ENCODE measurements at regions not wholly inside any gene's neighbourhood (a gene's known extent, or its start where the extent isn't known, plus 50 kb on each side); places are given as distances from the start of the nearest gene placed in this dataset.

- no peaks in the 10 kb centered on the region for H3K4me1 ChIP-seq (replicated peaks in 1 of 2; ENCODE audit: control insufficient read depth in 2 of 2, insufficient read depth in 2 of 2, low read length in 2 of 2)
- no peaks in the 10 kb centered on the region for H4K20me1 ChIP-seq (replicated peaks; ENCODE audit: control insufficient read depth, insufficient read depth, low read length)
- H3K27me3 ChIP-seq (ENCODE audit: control insufficient read depth in 2 of 2, insufficient read depth in 2 of 2, low read length in 2 of 2), result no peaks in the 10 kb centered on the region
- CTCF ChIA-PET (ENCODE audit: low intra/inter-chr PET ratio), result no interaction called here
- no peak overlapping the region for H3K4me2 ChIP-seq (ENCODE audit: insufficient read depth, low read length)
- intact Hi-C loops (cut with micrococcal nuclease) (no loop called here), in situ Hi-C loops (cut with MboI) (no loop called here)
- POLR2A ChIA-PET, result no interaction called here
- no peaks in the 10 kb centered on the region for H3K79me2 ChIP-seq (ENCODE audit: control insufficient read depth, insufficient read depth, low read length)
- no peak for ATAC-seq
- 6% methylated on average over 2 of the region's 2 CpGs for WGBS (ENCODE audit: insufficient coverage, low coverage, missing lambda C conversion rate)
- no peak for DNase-seq (ENCODE audit: extremely low read depth in 1 of 4, low spot score in 3 of 4)
- no peak for FAIRE-seq
- H3K9ac ChIP-seq (ENCODE audit: insufficient read depth in 1 of 2, low read depth in 2 of 2, low read length in 2 of 2), result no peak overlapping the region
- no peak overlapping the region for H2AFZ ChIP-seq (ENCODE audit: low read depth, low read length)
- no peaks in the 10 kb centered on the region for H3K36me3 ChIP-seq (ENCODE audit: control insufficient read depth, insufficient read depth, low read length)
- no peaks in the 10 kb centered on the region for H3K9me3 ChIP-seq (replicated peaks; ENCODE audit: control insufficient read depth, insufficient read depth, low read depth, low read length)
- H3K9me1 ChIP-seq (ENCODE audit: control insufficient read depth, insufficient read depth, low read length), result no peaks in the 10 kb centered on the region
- no peak overlapping the region for H3K4me3 ChIP-seq
- BruUV-seq (replicated peaks), result no TSS peak
- H3K27ac ChIP-seq (ENCODE audit: extremely low read depth, low read depth, low read length), result no peak overlapping the region
- TF ChIP-seq FOXP1 (CRISPR knock-in tag; IDR thresholded peaks at IDR 0.05) (no peak), NR2C2 (CRISPR knock-in tag; IDR thresholded peaks at IDR 0.05) (no peak), NR2C2 (tag; IDR thresholded peaks at IDR 0.05) (no peak), ZBTB17 (CRISPR knock-in tag; IDR thresholded peaks at IDR 0.05) (no peak), PHB (CRISPR knock-in tag; IDR thresholded peaks at IDR 0.05) (no peak), DLX4 (CRISPR knock-in tag; IDR thresholded peaks at IDR 0.05) (no peak), ZNF407 (IDR thresholded peaks at IDR 0.05; ENCODE audit: low read depth) (no peak), FOXJ2 (tag; IDR thresholded peaks at IDR 0.05) (no peak), FOXP4 (CRISPR knock-in tag; IDR thresholded peaks at IDR 0.05; ENCODE audit: borderline replicate concordance) (no peak), NR3C1 (CRISPR knock-in tag; IDR thresholded peaks at IDR 0.05) (no peak), ZNF395 (CRISPR knock-in tag; IDR thresholded peaks at IDR 0.05) (no peak)
Measured at GRCh38 chr12:19596434-19597166, 157.3 kb downstream of the AEBP2 start.

Data from K562 (cell line).